H9 (cell line): ENCODE measurements at regions not wholly inside any gene's neighbourhood (a gene's known extent, or its start where the extent isn't known, plus 50 kb on each side); places are given as distances from the start of the nearest gene placed in this dataset.

Experiments
- DNase-seq: peaks from one replicate; pipeline ENCODE4 v3.0.0-alpha.2; 2017
- H2AFZ ChIP-seq: one replicate; pipeline ENCODE4 v1.6.1; 2013; ENCODE audit warnings: mild to moderate bottlenecking, low read length, control low read depth, moderate library complexity
- H2AK5ac ChIP-seq: 2 replicates; pipeline ENCODE4 v1.6.1; 2013; ENCODE audit warnings: low read length, control low read depth, mixed read lengths; ENCODE audit not compliant: insufficient read length
- H2BK120ac ChIP-seq: one replicate; pipeline ENCODE4 v1.6.1; 2013; ENCODE audit warnings: low read depth, mild to moderate bottlenecking, low read length, control low read depth, inconsistent platforms; ENCODE audit not compliant: poor library complexity, severe bottlenecking
- H2BK12ac ChIP-seq: 2 replicates; pipeline ENCODE4 v1.6.1; 2013; ENCODE audit warnings: low read length, control low read depth, mixed read lengths, low read depth; ENCODE audit not compliant: insufficient read length
- H2BK15ac ChIP-seq: 2 replicates; pipeline ENCODE4 v1.6.1; 2013; ENCODE audit warnings: low read depth, low read length, control low read depth
- H2BK20ac ChIP-seq: one replicate; pipeline ENCODE4 v1.6.1; 2013; ENCODE audit warnings: low read depth, mild to moderate bottlenecking, low read length, control low read depth, inconsistent platforms; ENCODE audit not compliant: poor library complexity, severe bottlenecking
- H2BK5ac ChIP-seq: 2 replicates; pipeline ENCODE4 v1.6.1; 2013; ENCODE audit warnings: low read length, control low read depth, mixed read lengths; ENCODE audit not compliant: insufficient read length
- H3K14ac ChIP-seq: 2 replicates; pipeline ENCODE4 v1.6.1; 2013; ENCODE audit warnings: low read length, control low read depth; ENCODE audit not compliant: insufficient read depth
- H3K18ac ChIP-seq: 2 replicates; pipeline ENCODE4 v1.6.1; 2013; ENCODE audit warnings: low read depth, mild to moderate bottlenecking, mixed read lengths, low read length, control low read depth; ENCODE audit not compliant: insufficient read length
- H3K23ac ChIP-seq: 2 replicates; pipeline ENCODE4 v1.6.1; 2013; ENCODE audit warnings: low read length, control low read depth, mixed read lengths, low read depth; ENCODE audit not compliant: insufficient read length
- H3K23me2 ChIP-seq: 2 replicates; pipeline ENCODE4 v1.6.1; 2013; ENCODE audit warnings: low read depth, mild to moderate bottlenecking, mixed read lengths, low read length, control low read depth; ENCODE audit not compliant: insufficient read length, poor library complexity, severe bottlenecking
- H3K27ac ChIP-seq: 2 replicates; pipeline ENCODE4 v1.5.1; 2013; ENCODE audit warnings: low read length, control low read depth, mixed read lengths, low read depth; ENCODE audit not compliant: insufficient read length
- H3K27me3 ChIP-seq: 2 replicates; pipeline ENCODE4 v1.6.1; 2013; ENCODE audit warnings: low read length, control low read depth, inconsistent platforms; ENCODE audit not compliant: insufficient read depth
- H3K4ac ChIP-seq: 2 replicates; pipeline ENCODE4 v1.6.1; 2013; ENCODE audit warnings: low read depth, mild to moderate bottlenecking, control low read depth, inconsistent platforms, low read length, moderate library complexity
- H3K4me1 ChIP-seq: 2 replicates; pipeline ENCODE4 v1.6.1; 2013; ENCODE audit warnings: low read length, control low read depth, inconsistent platforms; ENCODE audit not compliant: insufficient read depth
- H3K4me2 ChIP-seq: 2 replicates; pipeline ENCODE4 v1.6.1; 2013; ENCODE audit warnings: low read length, control low read depth, mixed read lengths; ENCODE audit not compliant: insufficient read length, insufficient read depth
- H3K56ac ChIP-seq: 2 replicates; pipeline ENCODE4 v1.6.1; 2013; ENCODE audit warnings: low read depth, mild to moderate bottlenecking, mixed read lengths, low read length, control low read depth; ENCODE audit not compliant: insufficient read length
- H3K79me1 ChIP-seq: 2 replicates; pipeline ENCODE4 v1.6.1; 2013; ENCODE audit warnings: low read depth, mild to moderate bottlenecking, moderate library complexity, low read length, control low read depth, inconsistent platforms; ENCODE audit not compliant: insufficient read depth, poor library complexity, severe bottlenecking
- H3K79me2 ChIP-seq: 2 replicates; pipeline ENCODE4 v1.6.1; 2013; ENCODE audit warnings: low read length, control low read depth, inconsistent platforms; ENCODE audit not compliant: insufficient read depth
- H3K9ac ChIP-seq: 2 replicates; pipeline ENCODE4 v1.6.1; 2013; ENCODE audit warnings: low read length, control low read depth, mixed read lengths; ENCODE audit not compliant: insufficient read length; ENCODE audit errors: extremely low read depth
- H3K9me3 ChIP-seq: one replicate; pipeline ENCODE4 v1.6.1; 2013; ENCODE audit warnings: low read depth, low read length, inconsistent platforms; ENCODE audit not compliant: control insufficient read depth
- H3T11ph ChIP-seq: one replicate; pipeline ENCODE4 v1.6.1; 2013; ENCODE audit warnings: mild to moderate bottlenecking, low read length, control low read depth, inconsistent platforms
- H4K20me1 ChIP-seq: one replicate; pipeline ENCODE4 v1.6.1; 2013; ENCODE audit not compliant: control insufficient read depth, insufficient read length, insufficient read depth
- H4K5ac ChIP-seq: 2 replicates; pipeline ENCODE4 v1.6.1; 2013; ENCODE audit warnings: low read depth, mild to moderate bottlenecking, mixed read lengths, low read length, control low read depth; ENCODE audit not compliant: insufficient read length
- H4K8ac ChIP-seq: replicated peaks from 2 replicates; pipeline ENCODE4 v1.6.1; 2013; ENCODE audit warnings: low read length, control low read depth, mixed read lengths, low read depth; ENCODE audit not compliant: insufficient read length
- H4K91ac ChIP-seq: 2 replicates; pipeline ENCODE4 v1.6.1; 2013; ENCODE audit warnings: low read depth, mild to moderate bottlenecking, moderate library complexity, mixed read lengths, low read length, control low read depth; ENCODE audit not compliant: insufficient read length
- H3K27ac Mint-ChIP-seq, 3 experiments: 2 replicates in 2 of 3; 3 replicates in 1 of 3; pipeline ENCODE4 v1.8.0; 2020 to 2021; ENCODE audit warnings: mixed read lengths in 3 of 3, mild to moderate bottlenecking in 1 of 3, moderate library complexity in 1 of 3
- H3K27me3 Mint-ChIP-seq: 2 replicates; pipeline ENCODE4 v1.8.0; 2021; ENCODE audit warnings: low read depth, mild to moderate bottlenecking, moderate library complexity, mixed read lengths
- H3K36me3 Mint-ChIP-seq, 3 experiments: 2 replicates in 2 of 3; 3 replicates in 1 of 3; pipeline ENCODE4 v1.8.0; 2020 to 2021; ENCODE audit warnings: low read depth in 3 of 3, mixed read lengths in 3 of 3; ENCODE audit not compliant: insufficient read depth in 1 of 3
- H3K4me1 Mint-ChIP-seq, 2 experiments: 2 replicates each; pipeline ENCODE4 v1.8.0; 2020; ENCODE audit warnings: mixed read lengths in 2 of 2
- H3K4me3 Mint-ChIP-seq, 2 experiments: 2 replicates in 1 of 2; 3 replicates in 1 of 2; pipeline ENCODE4 v1.8.0; 2020 to 2021; ENCODE audit warnings: mild to moderate bottlenecking in 2 of 2, mixed read lengths in 2 of 2, moderate library complexity in 1 of 2
- H3K9me3 Mint-ChIP-seq, 2 experiments: 2 replicates in 1 of 2; 3 replicates in 1 of 2; pipeline ENCODE4 v1.8.0; 2020; ENCODE audit warnings: mild to moderate bottlenecking in 2 of 2, mixed read lengths in 2 of 2, moderate library complexity in 1 of 2
- WGBS: extraction: QIAGEN DNeasy Blood & Tissue Kit; methylation state at CpG from one replicate; pipeline ENCODE4 v1.1.7; 2013; ENCODE audit warnings: missing lambda C conversion rate, low lambda C conversion rate, mixed read lengths; ENCODE audit not compliant: insufficient read length; ENCODE audit errors: extremely low coverage; 5-methylcytosine and 5-hydroxymethylcytosine counted together
- TF ChIP-seq, protein P1 (sequence below): fragments of 200-600 bp; sonication (generic); conservative IDR thresholded peaks from 3 replicates; pipeline ENCODE4 v1.8.0; 2021; ENCODE audit warnings: antibody characterized with exemption, mild to moderate bottlenecking

DNA sequence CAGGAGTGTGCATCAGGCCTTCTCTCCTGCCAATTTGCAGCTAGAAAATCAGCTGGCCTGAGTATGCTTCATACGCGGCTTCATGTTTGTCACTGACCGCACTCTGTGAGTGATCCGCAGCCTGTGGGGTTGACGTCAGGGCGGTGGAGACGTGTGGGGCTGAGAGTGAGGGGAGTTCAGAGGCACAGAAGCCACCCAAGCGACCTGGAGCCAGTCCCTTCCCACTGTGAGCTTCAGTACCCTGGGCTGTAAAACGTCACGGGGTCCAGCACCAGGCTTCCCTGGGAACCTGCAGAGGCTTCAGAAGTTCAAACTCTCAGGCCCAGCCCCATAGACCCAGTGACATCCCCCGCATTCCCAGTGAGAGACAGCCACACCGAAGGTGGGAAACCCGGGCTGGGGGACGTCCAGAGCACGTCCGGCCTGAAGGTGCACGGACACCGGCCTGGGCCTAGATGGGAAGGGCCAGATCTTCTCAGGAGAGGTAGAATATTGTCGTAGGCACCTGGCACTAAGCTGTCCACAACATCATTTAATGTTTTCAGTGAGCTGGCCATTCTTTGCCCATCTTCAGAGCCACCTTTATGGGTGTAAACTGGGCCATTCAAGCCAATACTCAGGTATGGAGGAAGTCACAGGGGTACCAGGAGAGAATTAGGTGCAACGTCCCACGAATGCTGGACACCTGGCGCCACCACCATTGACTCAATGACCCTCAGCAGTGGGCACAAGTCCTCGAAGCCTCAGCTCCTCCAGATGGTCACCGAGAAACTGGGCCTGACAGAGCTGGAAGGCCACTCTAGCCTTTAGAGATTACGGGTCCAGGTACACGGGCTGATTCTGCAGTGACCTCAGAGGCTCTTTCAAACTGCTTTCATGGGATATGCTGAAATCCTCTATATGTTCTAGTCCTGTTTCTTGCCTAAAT lies 235.6 kb upstream of the MYT1L start:
- no peak overlapping the region for H3K4me3 Mint-ChIP-seq

More for the DNA sequence above, 235.6 kb upstream of the MYT1L start:
- Mint-ChIP-seq H3K36me3 (no peaks in the 10 kb centered on the region), H3K27me3 (peaks cover 2% of the 10 kb centered on the region), H3K27ac (no peak overlapping the region; a peak in 1 of 7 replicates), H3K9me3 (no peaks in the 10 kb centered on the region), H3K4me1 (peaks cover 14 to 17% of the 10 kb centered on the region in 2 experiments)
- Histone ChIP-seq H3K18ac (no peak overlapping the region), H2BK20ac (no peak overlapping the region), H4K91ac (no peak overlapping the region), H3K4me1 (0 out of 2 replicates have a peak, but pooled peaks cover 2% of the 10 kb centered on the region), H2BK5ac (no peak overlapping the region), H3T11ph (no peak overlapping the region), H2BK15ac (no peak overlapping the region), H3K4me2 (no peak overlapping the region), H3K27me3 (no peaks in the 10 kb centered on the region), H3K27ac (no peak overlapping the region), H3K4ac (no peak overlapping the region), H4K8ac (no peak overlapping the region), H2BK12ac (no peak overlapping the region), H2AK5ac (no peak overlapping the region), H3K14ac (no peak overlapping the region; the same call in 1 of the 2 replicates), H4K20me1 (no peaks in the 10 kb centered on the region), H3K23me2 (no peaks in the 10 kb centered on the region), H3K9me3 (no peaks in the 10 kb centered on the region), H3K56ac (no peak overlapping the region), H3K79me1 (no peaks in the 10 kb centered on the region), H3K79me2 (no peaks in the 10 kb centered on the region), H3K23ac (no peak overlapping the region), H2AFZ (no peak overlapping the region), H3K9ac (no peak overlapping the region), H4K5ac (no peak overlapping the region), H2BK120ac (no peak overlapping the region)
- TF ChIP-seq, protein P1, sequence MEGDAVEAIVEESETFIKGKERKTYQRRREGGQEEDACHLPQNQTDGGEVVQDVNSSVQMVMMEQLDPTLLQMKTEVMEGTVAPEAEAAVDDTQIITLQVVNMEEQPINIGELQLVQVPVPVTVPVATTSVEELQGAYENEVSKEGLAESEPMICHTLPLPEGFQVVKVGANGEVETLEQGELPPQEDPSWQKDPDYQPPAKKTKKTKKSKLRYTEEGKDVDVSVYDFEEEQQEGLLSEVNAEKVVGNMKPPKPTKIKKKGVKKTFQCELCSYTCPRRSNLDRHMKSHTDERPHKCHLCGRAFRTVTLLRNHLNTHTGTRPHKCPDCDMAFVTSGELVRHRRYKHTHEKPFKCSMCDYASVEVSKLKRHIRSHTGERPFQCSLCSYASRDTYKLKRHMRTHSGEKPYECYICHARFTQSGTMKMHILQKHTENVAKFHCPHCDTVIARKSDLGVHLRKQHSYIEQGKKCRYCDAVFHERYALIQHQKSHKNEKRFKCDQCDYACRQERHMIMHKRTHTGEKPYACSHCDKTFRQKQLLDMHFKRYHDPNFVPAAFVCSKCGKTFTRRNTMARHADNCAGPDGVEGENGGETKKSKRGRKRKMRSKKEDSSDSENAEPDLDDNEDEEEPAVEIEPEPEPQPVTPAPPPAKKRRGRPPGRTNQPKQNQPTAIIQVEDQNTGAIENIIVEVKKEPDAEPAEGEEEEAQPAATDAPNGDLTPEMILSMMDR, result no peak
- DNase-seq, result no peak
- no CpG with 5 or more reads among the region's 26 CpGs for WGBS
